T-helper 17 cell (primary cell): ENCODE measurements at regions not wholly inside any gene's neighbourhood (a gene's known extent, or its start where the extent isn't known, plus 50 kb on each side); places are given as distances from the start of the nearest gene placed in this dataset.

Experiments used
- ATAC-seq: fragments of 150-1000 bp; cut with Tn5 transposase; 2 replicates; pipeline ENCODE4 v1.10.0; 2021; ENCODE audit warnings: mild to moderate bottlenecking, moderate library complexity
- DNase-seq, 3 donors: peaks; one replicate each; pipeline versions ENCODE4 v3.0.0 to v3.0.0-alpha.2; 2020 to 2021
- H3K9me3 ChIP-seq: one replicate; pipeline ENCODE4 v1.7.0; 2013; ENCODE audit warnings: low read length, mild to moderate bottlenecking; ENCODE audit not compliant: control insufficient read depth, poor library complexity, severe bottlenecking
- H3K27ac Mint-ChIP-seq: one replicate; pipeline ENCODE4 v1.8.0; 2022; ENCODE audit warnings: mild to moderate bottlenecking, moderate library complexity, mixed read lengths
- H3K27me3 Mint-ChIP-seq: one replicate; pipeline ENCODE4 v1.8.0; 2022; ENCODE audit warnings: mixed read lengths
- H3K36me3 Mint-ChIP-seq: one replicate; pipeline ENCODE4 v1.8.0; 2022; ENCODE audit warnings: low read depth, mixed read lengths
- H3K4me1 Mint-ChIP-seq: one replicate; pipeline ENCODE4 v1.8.0; 2022; ENCODE audit warnings: mild to moderate bottlenecking, mixed read lengths
- H3K4me3 Mint-ChIP-seq: one replicate; pipeline ENCODE4 v1.8.0; 2022; ENCODE audit warnings: mild to moderate bottlenecking, moderate library complexity, mixed read lengths

GRCh38 chr14:65234752-65235361, 132.5 kb upstream of the MAX start:
- H3K9me3 ChIP-seq, result no peaks in the 10 kb centered on the region
- Mint-ChIP-seq H3K36me3 (no peaks in the 10 kb centered on the region), H3K4me3 (no peak overlapping the region), H3K4me1 (peaks cover 14% of the 10 kb centered on the region), H3K27ac (no peak overlapping the region), H3K27me3 (no peaks in the 10 kb centered on the region)
- ATAC-seq (no peak), DNase-seq (no peak)

GRCh38 chr14:65237023-65237814, 134.9 kb upstream of the MAX start:
- Mint-ChIP-seq H3K4me1 (peaks cover 13% of the 10 kb centered on the region), H3K27ac (no peak overlapping the region)

GRCh38 chr14:65237941-65238340, 135.6 kb upstream of the MAX start:
- ATAC-seq, result no peak
- H3K27me3 Mint-ChIP-seq, result no peaks in the 10 kb centered on the region
- H3K4me1 Mint-ChIP-seq, result peaks cover 13% of the 10 kb centered on the region
- H3K27ac Mint-ChIP-seq, result peak overlapping the region; percentile 71
- H3K4me3 Mint-ChIP-seq, result no peak overlapping the region
- no peak for DNase-seq
- H3K9me3 ChIP-seq, result no peaks in the 10 kb centered on the region
- H3K36me3 Mint-ChIP-seq, result no peaks in the 10 kb centered on the region

More at GRCh38 chr14:65237023-65237814, 134.9 kb upstream of the MAX start:
- Mint-ChIP-seq H3K27me3 (no peaks in the 10 kb centered on the region), H3K4me3 (no peak overlapping the region), H3K36me3 (no peaks in the 10 kb centered on the region)
- ATAC-seq, result no peak
- DNase-seq, result no peak
- no peaks in the 10 kb centered on the region for H3K9me3 ChIP-seq

- no peaks in the 10 kb centered on the region for H3K9me3 ChIP-seq
- DNase-seq, result no peak
- no peaks in the 10 kb centered on the region for H3K36me3 Mint-ChIP-seq
- H3K27me3 Mint-ChIP-seq, result no peaks in the 10 kb centered on the region
- peaks cover 11% of the 10 kb centered on the region for H3K4me1 Mint-ChIP-seq
- peak overlapping the region; percentile 71 for H3K27ac Mint-ChIP-seq
- ATAC-seq, result no peak
- H3K4me3 Mint-ChIP-seq, result no peak overlapping the region
Measured at GRCh38 chr14:65238456-65238855, 136.1 kb upstream of the MAX start.

GRCh38 chr14:65239143-65239937, 137.0 kb upstream of the MAX start:
- Mint-ChIP-seq H3K27me3 (no peaks in the 10 kb centered on the region), H3K4me3 (no peak overlapping the region), H3K27ac (no peak overlapping the region), H3K36me3 (no peaks in the 10 kb centered on the region), H3K4me1 (peaks cover 5% of the 10 kb centered on the region)
- no peak for DNase-seq
- no peaks in the 10 kb centered on the region for H3K9me3 ChIP-seq
- no peak for ATAC-seq

GRCh38 chr14:65239938-65240296, 137.6 kb upstream of the MAX start:
- Mint-ChIP-seq H3K4me3 (no peak overlapping the region), H3K4me1 (peaks cover 5% of the 10 kb centered on the region), H3K27ac (no peak overlapping the region), H3K36me3 (no peaks in the 10 kb centered on the region), H3K27me3 (no peaks in the 10 kb centered on the region)
- ATAC-seq, result no peak
- no peaks in the 10 kb centered on the region for H3K9me3 ChIP-seq
- no peak for DNase-seq

GRCh38 chr14:65241125-65241752, 138.9 kb upstream of the MAX start:
- peak overlapping the region; percentile 57 for H3K4me3 Mint-ChIP-seq
- H3K9me3 ChIP-seq, result no peaks in the 10 kb centered on the region
- DNase-seq (no peak), ATAC-seq (peak; percentile 82)
- no peaks in the 10 kb centered on the region for H3K27me3 Mint-ChIP-seq
- H3K4me1 Mint-ChIP-seq, result peaks cover 5% of the 10 kb centered on the region
- H3K36me3 Mint-ChIP-seq, result no peaks in the 10 kb centered on the region
- peak overlapping the region; percentile 55 for H3K27ac Mint-ChIP-seq

- H3K4me3 Mint-ChIP-seq, result no peak overlapping the region
- no peaks in the 10 kb centered on the region for H3K27me3 Mint-ChIP-seq
- H3K36me3 Mint-ChIP-seq, result peaks cover under 1% of the 10 kb centered on the region
- DNase-seq (no peak), ATAC-seq (no peak)
- H3K27ac Mint-ChIP-seq, result no peak overlapping the region
- peaks cover 5% of the 10 kb centered on the region for H3K4me1 Mint-ChIP-seq
- no peaks in the 10 kb centered on the region for H3K9me3 ChIP-seq
Measured at GRCh38 chr14:65242732-65243134, 140.4 kb upstream of the MAX start.

- no peaks in the 10 kb centered on the region for H3K9me3 ChIP-seq
- Mint-ChIP-seq H3K36me3 (peaks cover 2% of the 10 kb centered on the region), H3K4me3 (no peak overlapping the region), H3K4me1 (peaks cover 5% of the 10 kb centered on the region), H3K27ac (no peak overlapping the region), H3K27me3 (no peaks in the 10 kb centered on the region)
- peak; percentile 55 for ATAC-seq
- DNase-seq, result no peak
Measured at GRCh38 chr14:65243766-65244442, 141.6 kb upstream of the MAX start.

- DNase-seq (no peak), ATAC-seq (no peak)
- Mint-ChIP-seq H3K4me3 (no peak overlapping the region), H3K27ac (no peak overlapping the region), H3K4me1 (peaks cover 3% of the 10 kb centered on the region), H3K27me3 (no peaks in the 10 kb centered on the region), H3K36me3 (peaks cover 2% of the 10 kb centered on the region)
- no peaks in the 10 kb centered on the region for H3K9me3 ChIP-seq
Measured at GRCh38 chr14:65249471-65250161, 147.3 kb upstream of the MAX start.

- no peak overlapping the region for H3K4me3 Mint-ChIP-seq
- H3K9me3 ChIP-seq, result no peaks in the 10 kb centered on the region
- H3K36me3 Mint-ChIP-seq, result peaks cover 2% of the 10 kb centered on the region
- H3K27me3 Mint-ChIP-seq, result no peaks in the 10 kb centered on the region
- peaks cover 6% of the 10 kb centered on the region for H3K4me1 Mint-ChIP-seq
- H3K27ac Mint-ChIP-seq, result no peak overlapping the region
- ATAC-seq, result no peak
- DNase-seq, result no peak
Measured at GRCh38 chr14:65250162-65250495, 147.8 kb upstream of the MAX start.

- peaks cover 2% of the 10 kb centered on the region for H3K36me3 Mint-ChIP-seq
- H3K27me3 Mint-ChIP-seq, result no peaks in the 10 kb centered on the region
- no peak for DNase-seq
- H3K27ac Mint-ChIP-seq, result no peak overlapping the region
- no peaks in the 10 kb centered on the region for H3K9me3 ChIP-seq
- peaks cover 10% of the 10 kb centered on the region for H3K4me1 Mint-ChIP-seq
- no peak overlapping the region for H3K4me3 Mint-ChIP-seq
- ATAC-seq, result no peak
Measured at GRCh38 chr14:65251213-65251612, 148.9 kb upstream of the MAX start.
